Stomach (tissue), 4 donors: ENCODE measurements at regions not wholly inside any gene's neighbourhood (a gene's known extent, or its start where the extent isn't known, plus 50 kb on each side); places are given as distances from the start of the nearest gene placed in this dataset.

ENCODE experiments used
- EP300 ChIP-seq: sonication (generic); formaldehyde crosslinking; IDR thresholded peaks from one replicate; pipeline ENCODE4 v1.6.1; 2017; ENCODE audit warnings: antibody characterized with exemption
- POLR2AphosphoS5 ChIP-seq, 3 donors: sonication (generic); formaldehyde crosslinking; IDR thresholded peaks; one replicate each; pipeline ENCODE4 v1.6.1; 2016; ENCODE audit warnings: antibody characterized with exemption in 3 of 3
- TF ChIP-seq, protein P1 (sequence below), 7 experiments: fragments of 450-650 bp in 4 of 7; fragments of 200-600 bp in 3 of 7; sonication (generic) in 3 of 7; IDR thresholded peaks; one replicate each; pipeline ENCODE4 v1.5.1; 2016 to 2019; ENCODE audit warnings: antibody characterized with exemption in 7 of 7, control low read depth in 2 of 7, mild to moderate bottlenecking in 1 of 7

DNA sequence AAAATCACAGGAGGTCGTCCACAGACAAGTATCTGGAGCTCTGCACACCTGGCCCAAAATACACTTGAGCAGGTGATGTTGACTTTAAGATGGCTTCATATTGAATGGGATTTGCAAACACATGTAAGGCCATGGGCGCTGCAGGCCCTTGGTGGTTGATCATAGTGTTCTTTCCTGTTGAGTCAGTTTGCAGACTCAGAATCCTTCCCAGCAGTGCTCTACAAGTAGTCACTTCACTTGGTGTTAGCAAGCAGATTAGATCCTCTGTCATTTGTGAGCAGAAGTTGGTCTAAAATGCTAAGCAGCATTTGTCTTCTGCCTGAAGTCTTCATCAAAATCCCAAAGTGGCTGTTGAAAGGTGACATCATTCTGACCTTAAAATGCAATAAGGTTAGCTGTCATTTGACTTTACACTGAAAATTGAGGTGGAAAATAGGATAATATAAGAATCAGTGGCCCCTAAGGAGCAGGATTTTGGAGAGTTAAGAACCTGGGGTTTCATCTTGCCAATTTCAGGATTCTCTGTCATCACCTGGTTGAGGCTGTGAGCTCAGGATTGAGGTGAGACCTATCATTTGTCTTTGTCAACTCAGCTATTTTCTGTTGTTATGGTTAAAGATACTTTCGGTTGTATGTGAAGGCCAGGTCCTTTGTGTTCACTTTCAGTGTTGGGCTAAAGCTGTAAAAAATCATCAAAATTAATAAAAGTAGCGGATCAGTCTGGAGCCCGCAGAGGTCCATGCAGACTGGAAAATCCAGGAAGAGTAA, 114.5 kb downstream of the LRRC70 start:
- TF ChIP-seq, protein P1, sequence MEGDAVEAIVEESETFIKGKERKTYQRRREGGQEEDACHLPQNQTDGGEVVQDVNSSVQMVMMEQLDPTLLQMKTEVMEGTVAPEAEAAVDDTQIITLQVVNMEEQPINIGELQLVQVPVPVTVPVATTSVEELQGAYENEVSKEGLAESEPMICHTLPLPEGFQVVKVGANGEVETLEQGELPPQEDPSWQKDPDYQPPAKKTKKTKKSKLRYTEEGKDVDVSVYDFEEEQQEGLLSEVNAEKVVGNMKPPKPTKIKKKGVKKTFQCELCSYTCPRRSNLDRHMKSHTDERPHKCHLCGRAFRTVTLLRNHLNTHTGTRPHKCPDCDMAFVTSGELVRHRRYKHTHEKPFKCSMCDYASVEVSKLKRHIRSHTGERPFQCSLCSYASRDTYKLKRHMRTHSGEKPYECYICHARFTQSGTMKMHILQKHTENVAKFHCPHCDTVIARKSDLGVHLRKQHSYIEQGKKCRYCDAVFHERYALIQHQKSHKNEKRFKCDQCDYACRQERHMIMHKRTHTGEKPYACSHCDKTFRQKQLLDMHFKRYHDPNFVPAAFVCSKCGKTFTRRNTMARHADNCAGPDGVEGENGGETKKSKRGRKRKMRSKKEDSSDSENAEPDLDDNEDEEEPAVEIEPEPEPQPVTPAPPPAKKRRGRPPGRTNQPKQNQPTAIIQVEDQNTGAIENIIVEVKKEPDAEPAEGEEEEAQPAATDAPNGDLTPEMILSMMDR (IDR thresholded peaks at IDR 0.05), result no peak
- TF ChIP-seq POLR2AphosphoS5 (IDR thresholded peaks at IDR 0.05), result no peak
- TF ChIP-seq EP300, result no peak
